B cell (primary cell): ENCODE measurements at regions not wholly inside any gene's neighbourhood (a gene's known extent, or its start where the extent isn't known, plus 50 kb on each side); places are given as distances from the start of the nearest gene placed in this dataset.

Experiments
- CTCF ChIP-seq: fragments of 200-600 bp; IDR thresholded peaks from one replicate; pipeline ENCODE4 v1.8.0; 2022; ENCODE audit warnings: antibody characterized with exemption, mild to moderate bottlenecking
- EZH2 ChIP-seq: IDR thresholded peaks from 2 replicates; pipeline ENCODE4 v1.6.1; 2012; ENCODE audit warnings: borderline replicate concordance, low read depth, mild to moderate bottlenecking, moderate library complexity, low read length; ENCODE audit not compliant: insufficient read depth, poor library complexity, severe bottlenecking

- no peak for TF ChIP-seq CTCF
- no peak for TF ChIP-seq EZH2
Observed at GRCh38 chr9:547314-547713, 294.2 kb upstream of the DMRT1 start.
